NCI-H128 (cell line): ENCODE measurements at regions not wholly inside any gene's neighbourhood (a gene's known extent, or its start where the extent isn't known, plus 50 kb on each side); places are given as distances from the start of the nearest gene placed in this dataset.
"Not testable (repeated sequence)": the region's sequence is repeated elsewhere in the genome, so short reads cannot be mapped to it uniquely, and the experiment has no call there.

Experiments used
- DNase-seq: peaks from one replicate; lab custom pipeline; 2025; ENCODE audit not compliant: unreplicated experiment; lab: John Stamatoyannopoulos, UW

GRCh38 chr6:9725776-9726175, 689.1 kb downstream of the TFAP2A start:
- DNase-seq: not testable (repeated sequence)

- DNase-seq: no peak
Observed at GRCh38 chr6:9717568-9717967, 697.3 kb downstream of the TFAP2A start.

GRCh38 chr6:9711365-9711764, 703.5 kb downstream of the TFAP2A start:
- no peak for DNase-seq

GRCh38 chr6:9710574-9710973, 704.3 kb downstream of the TFAP2A start:
- no peak for DNase-seq

GRCh38 chr6:9708600-9708999, 706.3 kb downstream of the TFAP2A start:
- DNase-seq: no peak

GRCh38 chr6:9704989-9705388, 709.9 kb downstream of the TFAP2A start:
- no peak for DNase-seq

GRCh38 chr6:9702914-9703313, 712.0 kb downstream of the TFAP2A start:
- no peak for DNase-seq

GRCh38 chr6:9699888-9700287, 715.0 kb downstream of the TFAP2A start:
- no peak for DNase-seq

GRCh38 chr6:9697263-9697931, 717.5 kb downstream of the TFAP2A start:
- DNase-seq: no peak

- DNase-seq: no peak
Observed at GRCh38 chr6:9690388-9690787, 724.5 kb downstream of the TFAP2A start.

GRCh38 chr6:9680727-9681126, 734.1 kb downstream of the TFAP2A start:
- not testable (repeated sequence) for DNase-seq

GRCh38 chr6:9675122-9675521, 739.8 kb downstream of the TFAP2A start:
- no peak for DNase-seq

- no peak for DNase-seq
Observed at GRCh38 chr6:9659848-9660247, 755.0 kb downstream of the TFAP2A start.

GRCh38 chr6:9657994-9658393, 756.9 kb downstream of the TFAP2A start:
- DNase-seq: no peak

GRCh38 chr6:9647599-9647998, 767.3 kb downstream of the TFAP2A start:
- no peak for DNase-seq

GRCh38 chr6:9647071-9647445, 767.8 kb downstream of the TFAP2A start:
- DNase-seq: no peak

- no peak for DNase-seq
Observed at GRCh38 chr6:9646342-9647070, 768.4 kb downstream of the TFAP2A start.

GRCh38 chr6:9638861-9639260, 776.0 kb downstream of the TFAP2A start:
- no peak for DNase-seq

GRCh38 chr6:9634776-9635175, 780.1 kb downstream of the TFAP2A start:
- DNase-seq: no peak

GRCh38 chr6:9632026-9632425, 782.8 kb downstream of the TFAP2A start:
- no peak for DNase-seq

- no peak for DNase-seq
Observed at GRCh38 chr6:9628819-9629218, 786.1 kb downstream of the TFAP2A start.

- no peak for DNase-seq
Observed at GRCh38 chr6:9627916-9628315, 787.0 kb downstream of the TFAP2A start.

- no peak for DNase-seq
Observed at GRCh38 chr6:9623985-9624384, 790.9 kb downstream of the TFAP2A start.
